ENCODE measurements at regions not wholly inside any gene's neighbourhood (a gene's known extent, or its start where the extent isn't known, plus 50 kb on each side); places are given as distances from the start of the nearest gene placed in this dataset.
A peak's percentile ranks its signal among the peaks of the same experiment; 100 is the strongest.

GRCh38 chr4:97116511-97116910 is 1026.8 kb downstream of the STPG2 start:
- no peak for DNase-seq

GRCh38 chr4:97121493-97121892 is 1021.8 kb downstream of the STPG2 start:
- DNase-seq = no peak

DNA sequence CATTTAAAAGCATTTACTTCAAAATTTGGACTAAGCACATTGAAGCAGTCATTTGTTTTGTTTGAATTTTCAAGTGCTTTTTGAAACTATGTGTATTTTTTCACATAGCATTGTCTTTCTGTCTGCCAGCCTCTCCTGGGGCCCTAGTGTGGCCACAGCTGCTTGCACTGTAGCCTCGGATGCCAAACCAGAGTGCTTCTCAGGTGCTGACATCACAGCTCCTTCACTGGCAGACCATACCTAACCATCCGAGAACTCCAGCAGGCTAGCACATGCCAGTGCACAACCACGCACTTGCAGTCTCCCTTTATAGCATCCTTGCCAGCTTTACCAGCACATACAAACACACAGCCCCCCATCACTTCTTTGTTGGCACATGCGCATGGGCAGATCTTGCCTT is 1019.7 kb downstream of the STPG2 start:
- peak in 2 of 3 experiments; percentile 8 to 70 for DNase-seq

- DNase-seq = no peak
These were observed 1010.8 kb downstream of the STPG2 start for GRCh38 chr4:97132435-97132834.

DNA sequence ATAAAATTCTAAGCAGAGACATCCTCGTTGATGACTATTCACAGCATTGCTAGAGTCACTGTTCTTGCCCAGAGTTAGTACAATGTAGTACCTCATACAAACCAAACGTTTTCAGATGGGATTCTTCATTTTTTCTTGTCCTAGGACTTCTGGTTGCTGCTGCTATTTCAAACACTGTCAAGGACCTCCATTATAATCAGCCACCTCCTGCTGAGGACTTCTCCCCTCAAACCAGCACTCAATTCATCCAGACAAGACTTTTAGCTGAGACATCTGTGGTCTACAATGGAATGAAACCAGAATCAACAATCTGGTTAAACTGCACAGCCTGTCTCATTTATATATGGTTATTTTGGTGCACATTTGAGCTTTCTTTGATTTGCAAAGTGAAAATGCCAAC is 1008.8 kb downstream of the STPG2 start:
- no peak for DNase-seq

- DNase-seq = no peak
These were observed 1003.5 kb downstream of the STPG2 start for GRCh38 chr4:97139791-97140190.

GRCh38 chr4:97140545-97140944 is 1002.7 kb downstream of the STPG2 start:
- no peak for DNase-seq

DNA sequence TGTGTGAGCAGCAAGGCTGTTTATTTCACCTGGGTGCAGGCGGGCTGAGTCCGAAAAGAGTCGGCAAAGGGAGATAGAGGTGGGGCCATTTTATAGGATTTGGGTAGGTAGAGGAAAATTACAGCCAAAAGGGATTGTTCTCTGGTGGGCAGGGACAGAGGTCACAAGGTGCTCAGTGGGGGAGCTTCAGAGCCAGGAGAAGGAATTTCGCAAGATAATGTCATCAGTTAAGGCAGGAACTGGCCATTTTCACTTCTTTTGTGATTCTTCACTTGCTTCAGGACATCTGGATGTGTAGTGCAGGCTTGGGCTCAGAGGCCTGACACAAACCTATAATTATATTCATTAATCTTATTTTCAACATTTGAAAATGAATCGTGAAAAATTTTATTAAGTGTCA is 1001.9 kb downstream of the STPG2 start:
- peak in 1 of 3 experiments; percentile 16 for DNase-seq

- DNase-seq = peak in 1 of 3 experiments; percentile 62
These were observed 1000.9 kb downstream of the STPG2 start for GRCh38 chr4:97142410-97142809.

DNA sequence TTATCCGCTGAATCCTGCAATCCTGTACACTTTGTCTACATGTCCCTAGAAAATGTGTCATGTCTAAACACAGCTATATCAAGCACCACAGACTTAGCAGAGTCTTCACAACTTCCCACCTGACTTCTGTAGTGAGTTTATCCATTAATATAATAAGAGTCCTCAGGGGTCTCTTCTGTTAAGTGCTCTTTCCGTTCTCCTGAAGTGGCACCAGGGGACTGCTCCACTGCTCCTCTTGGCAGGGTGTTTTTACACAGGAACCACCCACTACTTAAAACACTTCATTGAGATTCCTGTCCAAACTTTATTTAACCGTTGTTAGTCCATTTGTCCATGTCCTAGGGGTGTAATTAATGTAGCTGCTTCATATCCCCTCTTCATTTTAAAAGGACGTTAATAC is 1000.4 kb downstream of the STPG2 start:
- DNase-seq = peak; percentile 32 to 89 (median 55)

GRCh38 chr4:97144199-97144598 is 999.1 kb downstream of the STPG2 start:
- no peak for DNase-seq

DNA sequence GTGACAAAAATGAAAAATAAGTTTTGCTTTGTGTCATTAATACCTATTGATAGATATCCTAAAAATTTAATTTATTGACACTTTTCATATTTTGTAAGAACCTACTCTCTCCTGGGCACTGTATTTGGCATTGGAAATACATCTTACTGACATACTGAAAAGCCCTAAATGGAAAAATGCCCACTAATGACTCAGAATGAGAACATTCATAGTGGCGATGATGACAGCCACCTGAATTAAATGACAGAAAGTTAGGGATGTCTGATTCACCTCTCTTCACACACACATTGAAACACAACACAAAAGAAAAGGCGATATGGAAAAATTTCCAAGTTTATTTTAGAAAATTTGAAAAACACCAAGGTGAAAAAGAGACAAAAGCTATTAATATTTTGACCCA is 992.3 kb downstream of the STPG2 start:
- no peak for DNase-seq

DNA sequence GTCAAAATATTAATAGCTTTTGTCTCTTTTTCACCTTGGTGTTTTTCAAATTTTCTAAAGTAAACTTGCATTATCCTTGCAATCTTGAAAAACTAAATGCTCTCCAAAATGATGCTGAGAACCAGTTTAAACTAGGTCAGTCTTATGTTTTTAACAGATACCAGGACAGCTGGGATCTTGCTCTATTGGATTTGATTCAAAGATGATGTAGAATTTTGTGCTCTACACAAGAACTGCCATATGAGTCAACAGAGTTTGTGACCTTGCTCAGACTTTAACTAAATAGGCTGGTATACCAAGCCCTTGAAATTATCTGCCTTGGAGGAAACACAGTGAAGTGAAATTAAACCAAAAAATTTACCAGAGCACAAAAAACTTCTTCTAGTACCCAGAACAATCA is 991.1 kb downstream of the STPG2 start:
- no peak for DNase-seq

DNA sequence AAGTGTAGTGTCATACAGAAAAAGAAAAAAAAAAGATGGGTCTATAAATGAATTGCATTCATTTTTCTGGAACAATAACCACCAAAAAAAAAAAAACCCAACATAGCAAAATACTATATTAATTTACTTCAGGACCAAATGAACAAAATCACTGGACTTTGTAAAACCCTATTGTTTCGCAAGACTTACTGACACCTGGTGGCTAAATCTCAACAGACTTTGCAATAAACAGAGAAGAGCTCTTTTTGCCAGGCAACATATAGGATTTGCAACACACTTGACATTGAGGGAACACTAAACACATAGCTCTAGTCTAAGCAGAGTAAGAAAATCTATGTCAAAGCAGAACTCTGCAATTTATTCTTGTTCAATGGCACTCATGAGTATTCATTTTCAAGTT is 990.2 kb downstream of the STPG2 start:
- DNase-seq = peak in 2 of 3 experiments; percentile 27 to 57

- DNase-seq = no peak
These were observed 983.7 kb downstream of the STPG2 start for GRCh38 chr4:97159625-97160024.

GRCh38 chr4:97185233-97185632 is 958.0 kb downstream of the STPG2 start:
- DNase-seq = peak in 1 of 3 experiments; percentile 74

- no peak for DNase-seq
These were observed 946.2 kb downstream of the STPG2 start for GRCh38 chr4:97197106-97197505.

- no peak for DNase-seq
These were observed 934.5 kb downstream of the STPG2 start for GRCh38 chr4:97208749-97209148.

GRCh38 chr4:97215409-97215941 is 927.8 kb downstream of the STPG2 start:
- DNase-seq = no peak

- no peak for DNase-seq
These were observed 927.2 kb downstream of the STPG2 start for GRCh38 chr4:97216046-97216445.

DNA sequence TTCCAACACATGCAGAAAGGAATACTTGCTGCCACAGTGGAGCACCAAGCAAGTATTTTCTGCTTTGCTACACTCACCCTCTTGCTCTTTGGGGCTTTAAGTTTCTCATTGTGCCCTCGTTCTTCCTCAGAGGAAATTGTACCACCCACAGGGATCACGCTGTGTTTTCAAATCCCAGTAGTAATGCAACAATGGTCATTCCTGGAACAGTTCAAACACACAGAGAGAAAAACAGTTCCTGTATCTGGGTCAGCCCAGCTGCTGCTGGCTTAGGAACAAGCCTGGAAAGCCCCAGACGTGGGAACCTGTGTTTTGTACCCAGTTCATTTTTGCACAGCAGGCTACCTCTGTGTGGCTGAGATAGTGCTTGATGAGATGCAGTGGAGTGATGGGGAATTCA is 907.8 kb downstream of the STPG2 start:
- DNase-seq = peak in 2 of 3 experiments; percentile 19 to 60

DNA sequence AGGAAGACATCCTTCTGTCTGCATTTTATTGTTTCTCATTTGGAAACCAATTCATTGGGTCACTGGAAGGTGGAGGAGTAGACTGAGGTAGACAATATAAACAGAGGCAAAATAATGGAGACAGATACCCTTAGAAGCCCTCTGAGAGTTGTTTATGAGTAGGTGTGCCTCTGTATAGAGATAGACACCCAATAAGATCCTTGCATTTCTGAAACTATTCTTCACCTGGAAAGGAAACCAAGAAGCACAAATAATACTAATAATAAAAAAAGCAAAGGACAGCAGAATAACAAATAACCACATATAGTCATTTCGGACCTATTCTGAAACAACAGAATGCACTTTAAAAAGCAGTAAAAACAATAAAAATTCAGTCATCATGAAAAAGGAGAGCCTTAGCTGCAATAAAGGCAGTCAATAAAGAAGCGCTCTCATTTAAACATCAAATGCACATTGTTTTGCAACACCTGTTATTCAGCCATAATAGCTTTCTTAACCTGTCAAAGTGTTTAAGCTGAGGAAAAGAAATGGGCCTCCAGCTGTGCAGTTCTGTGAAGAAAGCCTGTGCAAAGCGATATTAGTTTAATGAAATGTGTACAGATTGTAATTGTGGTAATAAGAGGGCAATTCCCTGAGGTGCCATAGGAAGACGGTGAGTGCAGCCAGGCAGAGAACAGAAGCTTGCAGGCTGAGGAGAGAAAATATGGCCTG is 904.2 kb downstream of the STPG2 start:
- DNase-seq = peak; percentile 80 to 98 (median 83)

- DNase-seq = no peak
These were observed 903.6 kb downstream of the STPG2 start for GRCh38 chr4:97239667-97239997.

DNA sequence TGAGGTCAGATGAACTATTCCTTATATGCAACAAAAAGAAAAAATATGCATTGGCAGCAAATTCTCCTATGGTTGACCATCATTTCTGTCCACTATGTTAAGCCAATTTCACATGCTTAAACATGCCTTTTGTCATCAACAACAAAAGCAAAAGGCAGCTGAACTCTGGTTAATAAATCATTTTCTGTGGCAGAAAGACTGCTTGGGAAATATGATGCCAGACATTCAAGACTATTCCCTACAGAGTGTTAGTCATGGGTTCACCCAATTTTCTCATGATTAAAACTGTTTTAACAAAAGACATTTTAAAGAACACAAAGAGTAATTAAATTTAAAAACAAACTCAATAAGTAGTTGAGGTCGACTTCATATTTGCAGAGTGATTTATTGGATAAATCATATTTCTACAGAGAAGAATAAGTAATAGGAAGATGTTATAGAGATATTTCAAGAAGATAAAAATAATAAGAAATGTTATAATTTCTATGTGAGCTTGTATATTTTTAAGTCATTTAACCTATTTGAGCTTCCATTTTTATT is 890.6 kb downstream of the STPG2 start:
- peak in 2 of 3 experiments; percentile 5 to 61 for DNase-seq

DNA sequence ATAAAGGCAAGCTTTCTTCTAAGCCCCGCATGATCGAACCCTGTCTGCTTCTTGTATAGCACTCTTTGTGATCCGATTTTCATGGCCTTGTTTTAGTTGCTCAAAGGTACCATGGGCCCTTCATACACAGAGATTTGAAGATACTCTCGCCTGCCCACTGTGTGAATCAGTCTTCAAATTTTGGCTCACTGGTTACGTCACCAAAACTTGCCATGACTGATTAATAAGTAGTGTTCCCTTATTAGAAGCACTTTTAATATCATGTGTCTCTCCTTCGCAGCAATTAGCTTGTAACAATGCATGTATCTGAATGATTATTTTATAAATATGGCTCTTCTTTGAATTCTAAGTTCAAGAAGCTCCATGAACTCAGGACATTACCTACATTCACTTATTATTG is 880.5 kb downstream of the STPG2 start:
- no peak for DNase-seq

Data from NCI-H1417 (cell line).